ENCODE measurements at regions not wholly inside any gene's neighbourhood (a gene's known extent, or its start where the extent isn't known, plus 50 kb on each side); places are given as distances from the start of the nearest gene placed in this dataset.
"Not testable (repeated sequence)": the region's sequence is repeated elsewhere in the genome, so short reads cannot be mapped to it uniquely, and the experiment has no call there.

DNA sequence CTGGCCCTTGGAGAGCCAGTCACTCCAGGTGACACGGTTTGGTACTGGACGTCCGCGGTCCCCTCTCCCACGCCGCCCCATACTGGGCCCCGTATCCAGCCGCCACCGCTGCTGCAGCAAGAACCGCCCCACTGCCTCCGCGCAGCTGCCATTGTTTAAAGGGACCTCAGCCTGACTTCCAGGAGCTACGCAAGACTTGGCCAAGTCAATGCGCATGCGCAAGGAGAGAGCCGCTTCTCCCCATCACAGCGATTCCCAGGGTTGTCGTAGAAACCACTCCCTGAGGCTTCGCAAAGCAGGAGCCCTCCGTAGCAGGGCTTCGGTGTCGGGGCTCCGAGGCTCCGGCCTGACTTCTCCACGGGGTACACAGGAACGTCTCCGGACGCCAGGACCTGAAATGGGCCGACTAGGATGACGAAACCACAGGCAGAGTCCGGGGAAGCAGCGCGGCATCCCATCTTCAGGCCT is 606.2 kb downstream of the KCNJ18 start:
- intact Hi-C loops (cut with DNase I); DNase-seq: not testable (repeated sequence)

DNA sequence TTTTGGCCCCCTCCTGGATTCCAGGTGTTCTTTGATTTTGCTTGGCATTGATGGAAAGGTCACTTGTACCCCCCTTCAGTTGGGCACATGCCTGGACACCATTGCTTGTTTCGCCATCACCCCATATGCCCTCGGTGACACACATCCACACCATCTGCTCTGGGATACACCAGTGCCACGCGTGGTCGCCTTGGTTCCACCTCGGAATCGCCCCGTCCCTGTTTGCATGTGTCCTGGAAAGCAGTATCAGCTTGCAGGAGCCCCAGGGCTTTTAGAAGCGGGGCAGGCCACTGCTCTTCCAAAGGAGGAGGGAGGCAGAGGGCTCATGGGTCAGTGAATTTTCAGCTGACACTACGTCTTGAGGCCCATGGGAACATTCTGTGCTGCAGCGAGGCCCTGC is 607.9 kb downstream of the KCNJ18 start:
- intact Hi-C loops (cut with DNase I), result no loop called here
- DNase-seq, result no peak

DNA sequence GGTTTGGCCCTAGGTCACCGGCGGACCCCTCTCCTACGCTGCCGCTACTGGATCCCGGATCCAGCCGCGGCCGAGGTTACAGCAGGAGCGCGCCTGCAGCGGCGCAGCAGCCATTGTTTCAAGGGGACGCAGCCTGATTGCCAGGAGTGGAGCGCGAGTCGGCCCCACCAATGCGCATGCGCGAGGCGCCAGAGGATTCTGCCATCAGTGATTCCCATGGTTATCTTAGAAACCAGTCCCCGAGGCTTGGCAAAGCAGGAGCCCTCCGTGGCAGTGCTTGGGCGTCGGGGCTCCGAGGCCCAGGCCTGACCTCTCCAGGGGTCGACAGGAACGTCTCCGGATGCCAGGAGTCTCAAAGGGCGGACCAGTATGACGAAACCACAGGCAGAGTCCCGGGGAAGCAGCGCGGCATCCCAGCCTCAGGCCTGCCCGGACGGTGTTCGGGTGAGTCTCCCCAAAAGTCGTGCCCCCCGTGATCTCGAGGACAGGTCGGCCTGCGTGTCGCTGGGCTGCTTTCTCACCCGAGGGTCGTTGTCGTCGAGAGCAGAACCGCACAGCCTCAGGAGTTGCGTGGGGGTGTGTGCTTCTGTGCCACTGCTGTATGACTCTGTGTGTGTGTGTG is 608.5 kb downstream of the KCNJ18 start:
- intact Hi-C loops (cut with DNase I), result no loop called here
- DNase-seq, result no peak

DNA sequence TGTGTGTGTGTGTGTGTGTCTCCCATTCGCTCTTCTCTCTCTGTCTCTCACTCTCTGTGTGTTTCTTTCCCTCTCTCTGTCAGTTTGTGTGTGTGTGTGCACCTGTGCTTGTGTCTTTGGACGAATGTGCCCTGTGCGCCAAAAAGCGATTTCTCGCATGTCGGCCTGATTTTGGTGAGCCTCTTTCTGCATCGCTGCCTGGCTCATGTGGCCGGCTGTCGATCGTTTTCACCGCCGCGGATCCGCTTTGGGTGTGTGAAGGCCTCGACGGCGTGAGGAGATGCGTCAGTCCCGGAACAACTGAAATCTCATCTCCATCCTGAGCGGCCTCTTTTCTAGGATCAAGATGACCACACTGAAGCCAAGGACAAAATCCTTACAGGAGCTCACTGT is 609.0 kb downstream of the KCNJ18 start:
- intact Hi-C loops (cut with DNase I), result no loop called here
- no peak for DNase-seq

DNA sequence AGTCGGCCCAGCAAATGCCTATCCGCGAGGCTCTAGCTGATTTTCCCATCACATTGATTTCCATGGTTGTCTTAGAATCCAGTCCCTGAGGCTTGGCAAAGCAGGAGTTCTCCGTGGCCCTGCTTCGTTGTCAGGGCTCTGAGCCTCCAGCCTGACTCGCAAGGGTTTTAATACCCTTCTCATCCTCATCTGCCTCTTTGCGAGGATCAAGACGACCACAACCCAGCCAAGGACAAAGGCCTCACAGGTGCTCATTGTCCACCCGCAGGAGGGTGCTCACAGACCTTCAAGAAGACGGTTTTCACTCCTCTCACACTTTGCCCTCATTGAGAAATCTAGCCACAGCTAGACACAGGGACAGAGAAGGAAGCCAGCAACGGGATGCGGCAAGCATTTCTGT is 610.8 kb downstream of the KCNJ18 start:
- DNase-seq, result no peak
- intact Hi-C loops (cut with DNase I), result no loop called here

DNA sequence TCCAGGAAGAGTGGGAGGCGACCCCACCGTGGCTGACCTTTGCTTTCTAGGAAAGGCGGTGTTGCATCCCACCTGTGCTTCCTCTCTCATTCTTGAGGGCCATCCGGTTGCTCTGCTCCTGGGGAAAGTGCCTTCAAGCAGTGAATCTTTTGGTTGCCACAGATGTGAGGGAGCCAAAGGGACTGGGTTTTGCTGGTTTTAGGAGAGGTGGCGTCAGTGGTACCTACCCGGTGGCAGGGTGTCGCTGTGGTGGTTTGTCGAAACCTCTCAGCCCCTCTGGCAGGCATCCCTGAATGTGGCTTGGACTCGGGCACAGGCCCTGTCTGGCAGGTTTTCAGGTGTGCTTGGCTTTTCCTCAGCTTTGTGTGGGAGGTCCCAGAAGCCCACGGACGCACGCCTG is 611.5 kb downstream of the KCNJ18 start:
- DNase-seq, result no peak
- intact Hi-C loops (cut with DNase I), result no loop called here

DNA sequence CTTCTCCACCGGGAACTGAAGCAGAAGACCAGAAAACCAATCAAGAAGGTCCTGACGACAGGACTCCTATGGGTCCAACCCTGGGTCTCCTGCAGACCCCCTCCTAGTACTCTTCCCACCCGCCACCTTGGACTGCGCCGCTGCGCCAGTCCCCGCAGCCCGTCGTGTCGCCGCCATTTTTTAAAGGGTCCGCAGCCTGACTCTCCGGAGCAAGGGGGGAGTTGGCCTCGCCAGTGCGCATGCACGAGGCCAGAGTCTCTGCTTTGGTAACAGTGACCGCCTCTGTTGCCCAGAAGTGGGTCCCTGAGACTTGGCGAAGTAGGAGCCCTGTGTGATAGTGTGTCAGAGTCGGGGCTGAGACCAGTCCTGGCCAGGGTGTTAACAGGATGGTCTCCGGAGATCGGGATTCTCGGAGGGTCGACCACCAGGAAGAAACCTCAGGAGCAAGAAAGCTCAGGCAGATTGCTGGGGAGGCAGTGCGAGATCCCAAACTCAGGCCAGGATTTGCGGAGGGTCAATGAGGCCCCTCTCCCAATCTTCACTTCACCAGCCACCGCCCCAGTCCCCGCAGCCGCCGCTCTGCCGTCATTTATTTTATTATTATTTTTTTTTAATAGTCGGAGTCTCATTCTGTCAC is 612.5 kb downstream of the KCNJ18 start:
- intact Hi-C loops (cut with DNase I), result no loop called here
- DNase-seq, result no peak

DNA sequence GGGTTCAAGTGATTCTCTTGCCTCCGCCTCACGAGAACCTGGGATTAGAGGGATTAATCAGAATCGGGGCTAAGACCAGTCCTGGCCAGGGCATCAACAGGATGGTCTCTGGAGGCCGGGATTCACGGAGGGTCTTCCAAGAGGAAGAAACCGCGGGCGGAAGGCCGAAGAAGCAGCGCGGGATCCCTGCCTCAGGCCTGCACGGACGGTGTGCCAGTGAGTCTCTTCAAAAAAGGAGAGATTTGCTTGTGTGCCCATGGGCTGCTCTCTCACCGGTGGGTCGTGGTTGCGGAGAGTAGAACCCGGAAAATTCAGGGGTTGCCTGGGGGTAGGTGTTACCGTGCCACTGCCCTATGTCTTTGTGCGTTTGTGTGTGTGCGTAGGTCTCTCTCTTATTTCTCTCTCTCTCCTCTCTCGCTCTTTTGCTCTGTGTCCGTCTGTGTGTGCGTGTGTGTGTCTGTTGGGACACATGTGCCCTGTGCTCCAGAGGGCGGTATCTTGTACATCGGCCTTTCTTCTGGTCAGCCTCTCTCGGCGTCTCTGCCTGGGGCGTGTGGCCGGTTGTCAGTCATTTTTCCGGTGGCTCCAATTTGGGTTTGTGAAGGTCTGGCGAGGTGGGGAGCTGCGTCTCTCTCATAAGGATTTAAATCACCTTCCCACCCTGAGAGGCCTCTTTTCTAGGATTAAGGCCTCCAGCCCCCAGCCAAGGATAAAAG is 613.2 kb downstream of the KCNJ18 start:
- no peak for DNase-seq
- intact Hi-C loops (cut with DNase I), result no loop called here

DNA sequence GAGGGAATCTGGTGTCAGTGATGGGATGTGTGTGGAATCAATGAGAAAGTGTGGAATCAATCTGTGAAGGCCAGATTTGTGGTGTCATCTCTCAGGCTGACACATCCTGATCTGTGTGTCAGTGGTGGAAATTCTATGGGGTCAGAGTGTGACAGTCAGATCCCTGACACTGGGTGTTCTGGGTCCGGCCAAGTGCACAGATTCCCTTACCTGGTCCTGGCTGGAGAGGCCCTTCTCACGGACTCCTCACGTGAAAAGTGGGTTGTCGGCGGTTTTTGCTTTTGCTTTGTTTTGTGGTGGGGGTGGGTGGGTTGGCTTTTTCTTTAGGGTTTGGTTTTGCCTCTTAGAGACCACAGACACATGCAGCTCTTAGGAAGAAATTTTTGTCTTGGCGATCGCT is 618.0 kb downstream of the KCNJ18 start:
- DNase-seq; intact Hi-C loops (cut with DNase I): not testable (repeated sequence)

DNA sequence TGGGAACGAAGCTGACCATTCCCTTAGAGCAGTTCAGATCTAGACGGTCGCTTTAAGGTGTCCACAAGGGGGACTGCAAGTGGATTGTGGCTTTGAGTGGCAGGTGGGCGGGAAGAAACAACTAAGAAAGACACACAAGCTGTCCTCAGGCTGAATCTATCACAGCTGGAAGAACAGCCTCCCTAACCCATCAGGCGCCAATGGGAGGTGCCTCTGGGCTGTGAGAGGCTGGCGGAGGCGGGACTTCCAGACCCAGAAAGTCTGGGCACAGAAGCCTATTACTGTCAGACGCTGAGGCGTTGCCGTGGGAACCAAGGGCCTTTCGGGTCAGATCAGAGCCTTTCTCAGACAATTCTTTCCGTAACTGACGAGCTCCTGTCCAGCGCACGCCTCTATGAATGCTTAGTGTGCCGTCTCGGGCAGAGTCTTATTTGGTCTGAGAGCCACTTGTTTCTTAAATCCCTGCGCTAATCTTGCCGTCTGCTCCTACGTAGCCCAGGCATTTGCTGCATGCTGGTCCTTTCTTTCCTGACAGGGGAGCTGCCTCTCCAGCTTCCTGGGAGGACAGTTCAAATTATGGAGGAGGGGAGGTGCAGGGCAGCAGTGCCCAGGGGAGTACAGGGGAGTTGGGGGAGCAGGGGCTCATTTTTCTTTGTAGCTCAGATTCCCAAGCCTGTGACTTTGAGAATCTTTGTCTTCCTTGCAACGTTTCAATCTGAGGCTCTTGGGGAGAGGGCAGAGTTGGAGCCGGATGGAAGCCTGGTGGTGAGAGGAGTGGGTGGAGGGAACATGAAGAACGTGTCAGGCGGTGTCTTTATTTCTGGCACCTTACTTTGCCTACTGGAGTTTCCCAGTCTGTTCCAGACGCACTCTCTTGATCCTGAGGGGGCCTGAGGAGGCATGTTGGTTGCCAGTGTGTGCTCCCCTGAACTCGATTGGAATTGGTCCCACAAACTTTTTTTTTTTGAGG is 618.7 kb downstream of the KCNJ18 start:
- DNase-seq, result peak in 13 of 42 donors; percentile 4 to 47 (median 12)
- intact Hi-C loops (cut with DNase I), result no loop called here

DNA sequence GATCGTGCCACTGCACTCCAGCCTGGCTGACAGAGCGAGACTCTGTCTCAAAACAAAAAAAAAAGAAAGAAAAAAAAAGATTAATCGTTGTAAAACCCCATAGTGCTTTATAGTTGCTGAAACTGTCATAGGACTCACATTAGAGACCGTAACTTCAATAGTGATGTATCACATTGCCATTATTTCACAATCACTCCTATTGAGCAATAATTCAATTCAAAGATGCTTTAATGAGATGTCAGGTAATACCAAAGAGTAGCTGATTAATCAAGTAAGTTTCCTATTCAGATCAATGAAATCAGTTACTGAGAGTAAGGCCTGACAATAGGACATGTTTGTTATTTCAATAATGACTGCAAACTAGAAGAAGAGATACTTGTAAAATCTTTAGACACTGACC is 628.7 kb downstream of the KCNJ18 start:
- intact Hi-C loops (cut with DNase I); DNase-seq: not testable (repeated sequence)

DNA sequence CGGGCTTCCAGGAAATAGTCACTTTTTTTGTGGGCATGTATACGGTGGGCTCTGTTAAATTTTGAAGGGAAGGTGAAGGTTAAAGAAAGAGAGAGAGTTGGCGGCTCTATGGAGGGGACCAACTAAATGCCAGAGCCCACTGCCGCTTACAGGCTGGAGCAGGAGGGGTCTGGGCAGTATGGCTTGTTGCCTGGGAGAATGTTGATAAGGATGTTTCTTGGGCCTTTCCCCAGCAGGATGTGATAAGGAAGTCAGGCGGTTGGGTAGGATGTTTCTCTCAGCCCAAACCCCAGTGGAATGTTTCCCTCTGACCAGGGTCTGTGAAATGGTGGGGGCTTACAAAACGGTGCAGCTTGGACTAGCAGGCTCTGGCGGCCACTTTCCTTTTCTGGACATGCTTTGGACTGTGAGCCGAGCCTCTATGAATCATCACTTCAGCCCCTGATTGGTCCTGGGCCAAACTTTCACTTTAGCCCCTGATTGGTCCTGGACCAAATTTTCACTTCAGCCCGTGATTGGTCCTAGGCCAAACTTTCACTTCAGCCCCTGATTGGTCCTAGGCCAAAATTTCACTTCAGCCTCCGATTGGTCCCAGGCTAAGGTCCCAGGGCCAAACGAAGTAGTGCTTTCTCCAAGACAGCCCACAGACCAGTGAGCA is 630.7 kb downstream of the KCNJ18 start:
- peak in 1 of 42 donors; percentile 39 for DNase-seq
- intact Hi-C loops (cut with DNase I), result not testable (repeated sequence)

DNA sequence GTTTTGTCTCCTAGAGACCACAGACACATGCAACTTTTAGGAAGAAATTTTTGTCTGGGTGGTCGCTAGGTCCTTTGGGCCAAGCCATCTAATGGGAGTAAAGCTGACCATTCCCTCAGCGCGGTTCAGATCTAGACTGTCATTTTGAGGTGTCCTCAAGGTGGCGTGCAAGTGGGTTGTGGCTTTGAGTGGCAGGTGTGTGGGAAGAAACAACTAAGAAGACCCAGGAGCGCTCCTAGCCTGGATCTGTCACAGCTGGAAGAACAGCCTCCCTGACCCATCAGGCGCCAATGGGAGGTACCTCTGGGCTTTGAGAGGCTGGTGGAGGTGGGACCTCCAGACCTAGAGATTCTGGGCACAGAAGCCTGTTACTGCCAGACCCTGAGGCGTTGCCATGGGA is 645.1 kb downstream of the KCNJ18 start:
- DNase-seq, result no peak
- intact Hi-C loops (cut with DNase I), result no loop called here

DNA sequence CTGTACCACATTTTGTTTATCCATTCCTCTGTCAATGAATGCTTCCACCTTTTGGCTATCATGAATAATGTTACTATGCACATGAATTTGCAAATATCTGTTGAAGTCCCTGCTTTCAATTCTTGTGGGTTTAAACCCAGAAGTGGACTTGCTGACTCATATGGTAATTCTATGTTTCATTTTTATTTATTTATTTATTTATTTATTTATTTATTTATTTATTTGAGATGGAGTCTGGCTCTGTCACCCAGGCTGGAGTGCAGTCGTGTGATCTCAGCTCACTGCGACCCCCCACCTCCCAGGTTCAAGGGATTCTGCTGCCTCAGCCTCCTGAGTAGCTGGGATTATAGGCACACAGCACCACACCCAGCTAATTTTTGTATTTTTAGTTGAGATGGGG is 664.3 kb downstream of the KCNJ18 start:
- DNase-seq; intact Hi-C loops (cut with DNase I): not testable (repeated sequence)

DNA sequence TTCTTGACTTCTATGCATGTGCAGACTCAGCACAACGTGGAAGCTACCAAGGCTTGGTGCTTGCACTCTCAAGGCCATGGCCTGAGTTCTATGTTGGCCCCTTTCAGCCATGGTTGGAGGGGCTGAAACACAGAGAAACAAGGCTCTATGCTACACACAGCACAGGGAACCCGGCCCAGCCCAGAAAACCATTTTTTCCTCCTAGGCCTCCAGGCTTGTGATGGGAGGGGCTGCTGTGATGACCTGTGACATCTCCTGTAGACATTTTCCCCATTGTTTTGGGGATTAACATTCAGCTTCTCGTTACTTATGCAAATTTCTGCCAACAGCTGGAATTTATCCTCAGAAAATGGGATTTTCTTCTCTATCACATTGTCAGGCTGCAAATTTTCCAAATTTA is 678.7 kb downstream of the KCNJ18 start:
- DNase-seq; intact Hi-C loops (cut with DNase I): not testable (repeated sequence)

DNA sequence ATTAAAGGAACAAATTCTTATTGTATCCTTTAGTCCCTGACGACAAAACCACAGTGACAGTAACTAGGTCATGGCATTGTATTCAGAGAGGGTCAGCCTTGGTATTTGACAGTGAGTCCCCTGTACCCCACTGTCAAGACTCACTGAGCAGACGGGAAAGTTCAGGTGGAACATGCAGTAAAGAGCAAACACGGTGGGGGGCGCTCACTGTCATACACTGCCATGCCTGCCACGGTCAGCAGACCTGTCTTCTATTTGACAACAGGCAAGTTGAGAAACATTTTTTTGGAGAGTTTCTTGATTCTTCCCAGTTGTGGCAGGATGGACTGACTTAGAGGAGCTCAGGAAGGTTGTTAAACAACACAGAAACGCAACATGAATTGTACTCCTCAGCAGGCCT is 681.6 kb downstream of the KCNJ18 start:
- intact Hi-C loops (cut with DNase I), result no loop called here
- no peak for DNase-seq

DNA sequence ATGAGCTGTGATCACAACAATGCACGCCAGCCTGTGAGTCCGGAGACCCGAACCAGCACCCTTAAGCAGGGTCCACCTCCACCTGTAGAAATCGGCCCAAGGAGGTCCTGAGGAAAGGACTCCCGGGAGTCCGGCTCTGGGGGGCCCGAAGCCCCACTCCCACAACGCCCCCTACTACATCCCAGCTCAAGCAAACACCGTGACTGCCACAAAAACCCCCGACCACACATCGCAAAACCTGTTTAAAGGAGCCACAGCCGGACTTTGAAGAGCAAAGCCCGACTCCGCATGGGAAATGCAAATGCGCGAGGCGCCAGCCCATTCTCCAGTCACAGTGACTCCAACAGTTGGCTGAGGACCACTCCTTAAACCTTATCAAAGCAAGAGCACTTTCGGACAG is 682.4 kb downstream of the KCNJ18 start:
- intact Hi-C loops (cut with DNase I), result no loop called here
- DNase-seq, result no peak

DNA sequence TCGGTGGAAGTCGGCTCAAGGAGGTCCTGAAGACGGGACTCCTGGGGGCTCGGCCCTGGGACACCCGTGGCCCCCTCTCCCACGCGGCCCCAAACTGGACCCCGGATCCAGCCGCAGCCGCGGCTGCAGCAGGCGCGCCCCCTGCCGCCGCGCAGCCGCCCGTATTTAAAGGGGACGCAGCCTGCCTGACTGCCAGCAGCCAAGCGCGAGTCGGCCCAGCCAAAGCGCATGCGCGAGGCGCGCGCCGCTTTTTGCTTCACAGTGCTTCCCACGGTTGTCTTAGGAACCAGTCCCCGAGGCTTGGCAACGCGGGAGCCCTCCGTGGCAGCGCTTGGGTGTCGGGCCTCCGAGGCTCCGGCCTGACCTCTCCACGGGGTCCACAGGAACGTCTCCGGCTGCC is 684.4 kb downstream of the KCNJ18 start:
- intact Hi-C loops (cut with DNase I); DNase-seq: not testable (repeated sequence)

DNA sequence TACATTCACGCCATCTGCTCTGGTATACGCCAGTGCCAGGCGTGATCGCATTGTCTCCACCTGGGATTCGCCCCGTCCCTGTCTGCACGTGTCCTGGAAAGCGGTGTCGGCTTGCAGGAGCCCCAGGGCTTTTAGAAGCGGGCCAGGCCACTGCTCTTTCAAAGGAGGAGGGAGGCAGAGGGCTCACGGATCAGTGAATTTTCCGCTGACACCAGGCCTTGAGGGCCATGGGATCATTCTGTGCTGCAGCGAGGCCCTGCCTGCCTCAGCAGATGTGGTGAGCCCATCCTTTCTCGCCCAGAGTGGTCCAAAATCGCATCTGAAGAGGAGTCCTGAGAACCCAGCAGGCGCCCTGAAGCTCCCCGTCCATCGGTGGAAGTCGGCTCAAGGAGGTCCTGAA is 686.4 kb downstream of the KCNJ18 start:
- intact Hi-C loops (cut with DNase I); DNase-seq: not testable (repeated sequence)
